ENCODE measurements at regions not wholly inside any gene's neighbourhood (a gene's known extent, or its start where the extent isn't known, plus 50 kb on each side); places are given as distances from the start of the nearest gene placed in this dataset.

GRCh38 chr2:139031722-139032121, 251.5 kb upstream of the NXPH2 start:
- no peak for TF ChIP-seq CTCF (IDR thresholded peaks at IDR 0.05)
- no peak for TF ChIP-seq EZH2 (IDR thresholded peaks at IDR 0.05; ENCODE audit: borderline replicate concordance, insufficient read depth, low read depth, low read length, poor library complexity, severe bottlenecking)

Data from B cell (primary cell).